OCI-LY1 (cell line): ENCODE measurements at regions not wholly inside any gene's neighbourhood (a gene's known extent, or its start where the extent isn't known, plus 50 kb on each side); places are given as distances from the start of the nearest gene placed in this dataset.

Experiments used
- EZH2 ChIP-seq: fragments of 200-600 bp; sonication (generic), shearing (Covaris generic); IDR thresholded peaks from 2 replicates; pipeline ENCODE4 v1.8.0; 2017; ENCODE audit warnings: borderline replicate concordance, mixed run types, mild to moderate bottlenecking, antibody characterized with exemption, low read length, moderate library complexity, mixed read lengths
- TF ChIP-seq, protein P1 (sequence below): fragments of 200-600 bp; sonication (generic), shearing (Covaris generic); IDR thresholded peaks from 2 replicates; pipeline ENCODE4 v1.5.1; 2017; ENCODE audit warnings: mild to moderate bottlenecking, antibody characterized with exemption, low read length, moderate library complexity, mixed read lengths

DNA sequence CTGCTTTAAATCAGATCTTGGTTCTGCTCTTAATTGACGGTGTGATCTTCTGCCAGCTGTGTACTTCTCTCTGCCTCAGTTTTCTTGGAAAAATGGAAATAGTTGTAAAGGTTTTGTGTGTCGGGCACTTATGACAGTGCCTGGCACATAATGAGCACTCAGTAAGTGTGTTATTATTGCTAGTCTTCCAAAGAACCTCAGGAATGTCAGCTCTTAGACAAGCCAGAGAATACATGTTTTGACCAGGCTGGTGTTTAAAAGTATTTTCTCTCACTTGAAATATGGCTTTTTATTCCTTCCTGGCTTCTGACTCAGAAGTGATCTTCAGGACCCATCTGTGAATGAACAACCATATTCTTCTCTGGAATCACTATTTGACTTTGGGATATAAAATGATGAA, 304.1 kb downstream of the SNAPC1 start:
- TF ChIP-seq, protein P1, sequence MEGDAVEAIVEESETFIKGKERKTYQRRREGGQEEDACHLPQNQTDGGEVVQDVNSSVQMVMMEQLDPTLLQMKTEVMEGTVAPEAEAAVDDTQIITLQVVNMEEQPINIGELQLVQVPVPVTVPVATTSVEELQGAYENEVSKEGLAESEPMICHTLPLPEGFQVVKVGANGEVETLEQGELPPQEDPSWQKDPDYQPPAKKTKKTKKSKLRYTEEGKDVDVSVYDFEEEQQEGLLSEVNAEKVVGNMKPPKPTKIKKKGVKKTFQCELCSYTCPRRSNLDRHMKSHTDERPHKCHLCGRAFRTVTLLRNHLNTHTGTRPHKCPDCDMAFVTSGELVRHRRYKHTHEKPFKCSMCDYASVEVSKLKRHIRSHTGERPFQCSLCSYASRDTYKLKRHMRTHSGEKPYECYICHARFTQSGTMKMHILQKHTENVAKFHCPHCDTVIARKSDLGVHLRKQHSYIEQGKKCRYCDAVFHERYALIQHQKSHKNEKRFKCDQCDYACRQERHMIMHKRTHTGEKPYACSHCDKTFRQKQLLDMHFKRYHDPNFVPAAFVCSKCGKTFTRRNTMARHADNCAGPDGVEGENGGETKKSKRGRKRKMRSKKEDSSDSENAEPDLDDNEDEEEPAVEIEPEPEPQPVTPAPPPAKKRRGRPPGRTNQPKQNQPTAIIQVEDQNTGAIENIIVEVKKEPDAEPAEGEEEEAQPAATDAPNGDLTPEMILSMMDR, result no peak
- TF ChIP-seq EZH2, result no peak
